ENCODE measurements at regions not wholly inside any gene's neighbourhood (a gene's known extent, or its start where the extent isn't known, plus 50 kb on each side); places are given as distances from the start of the nearest gene placed in this dataset.

DNA sequence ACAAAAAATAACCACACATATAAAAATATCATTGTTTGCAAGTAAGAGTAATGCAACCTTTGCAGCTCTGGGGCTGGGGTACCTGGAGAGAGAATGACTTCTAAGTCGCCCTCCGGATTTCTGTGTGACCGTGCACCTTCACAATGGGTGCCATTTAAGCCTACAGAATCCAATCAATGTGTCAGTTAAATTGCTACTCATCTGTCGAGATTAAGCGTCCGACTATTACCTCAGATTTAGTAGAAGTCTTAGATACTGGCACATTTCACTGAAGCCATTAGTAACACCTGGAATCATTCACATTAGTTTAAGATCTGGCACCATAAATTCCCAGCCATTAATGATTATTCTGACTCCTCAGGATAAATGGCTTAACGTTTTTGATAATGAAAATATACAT lies 507.3 kb upstream of the MGMT start:
- Histone ChIP-seq H3K9me3 (ENCODE audit: insufficient read depth, low read length, severe bottlenecking) (no peaks in the 10 kb centered on the region), H3K27ac (ENCODE audit: low read length) (no peak overlapping the region), H3K4me2 (ENCODE audit: insufficient read depth, low read length) (no peak overlapping the region), H3K79me2 (ENCODE audit: insufficient read depth, low read length) (no peaks in the 10 kb centered on the region), H3K9ac (ENCODE audit: low read depth, low read length) (no peak overlapping the region), H3K4me1 (ENCODE audit: insufficient read depth, low read length) (no peaks in the 10 kb centered on the region), H3K36me3 (ENCODE audit: insufficient read depth, low read length) (no peaks in the 10 kb centered on the region), H3K27me3 (ENCODE audit: insufficient read depth, low read length, poor library complexity) (no peaks in the 10 kb centered on the region), H3K4me3 (ENCODE audit: low read depth in 1 of 2, low read length in 2 of 2) (no peak overlapping the region), H2AFZ (ENCODE audit: low read depth, low read length) (no peak overlapping the region), H4K20me1 (ENCODE audit: insufficient read depth, low read length) (no peaks in the 10 kb centered on the region)
- TF ChIP-seq EZH2 (IDR thresholded peaks at IDR 0.05; ENCODE audit: borderline replicate concordance, low read depth, low read length, severe bottlenecking), result no peak
- ATAC-seq (ENCODE audit: insufficient read depth, low read depth) (no peak), DNase-seq (no peak)

DNA sequence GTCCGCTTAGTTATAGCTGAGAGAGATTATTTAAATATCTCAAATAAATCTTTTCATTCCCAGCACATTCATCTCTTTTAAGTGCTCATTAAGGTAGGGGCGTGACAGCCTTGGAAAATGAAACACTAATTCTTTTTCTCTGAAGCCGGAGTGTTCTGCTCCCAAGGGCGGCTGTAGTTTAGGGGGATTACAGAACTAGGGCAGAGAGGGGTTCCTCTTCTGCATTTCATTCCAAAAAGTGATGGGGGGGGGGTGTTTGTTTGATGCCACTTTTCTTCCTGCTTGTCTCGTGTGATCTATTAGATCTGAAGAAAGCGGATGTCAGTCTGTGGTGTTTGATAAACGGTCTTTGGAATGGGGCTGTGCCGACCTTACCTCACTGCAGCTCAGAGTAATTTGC lies 506.5 kb upstream of the MGMT start:
- Histone ChIP-seq H3K36me3 (ENCODE audit: insufficient read depth, low read length) (no peaks in the 10 kb centered on the region), H3K79me2 (ENCODE audit: insufficient read depth, low read length) (no peaks in the 10 kb centered on the region), H3K9ac (ENCODE audit: low read depth, low read length) (no peak overlapping the region), H3K27ac (ENCODE audit: low read length) (no peak overlapping the region), H2AFZ (ENCODE audit: low read depth, low read length) (no peak overlapping the region), H3K4me2 (ENCODE audit: insufficient read depth, low read length) (no peak overlapping the region), H4K20me1 (ENCODE audit: insufficient read depth, low read length) (no peaks in the 10 kb centered on the region), H3K9me3 (ENCODE audit: insufficient read depth, low read length, severe bottlenecking) (peaks cover 2% of the 10 kb centered on the region), H3K4me1 (ENCODE audit: insufficient read depth, low read length) (no peaks in the 10 kb centered on the region), H3K4me3 (ENCODE audit: low read depth in 1 of 2, low read length in 2 of 2) (no peak overlapping the region), H3K27me3 (ENCODE audit: insufficient read depth, low read length, poor library complexity) (no peaks in the 10 kb centered on the region)
- DNase-seq (no peak), ATAC-seq (ENCODE audit: insufficient read depth, low read depth) (no peak)
- no peak for TF ChIP-seq CTCF (IDR thresholded peaks at IDR 0.05; ENCODE audit: borderline replicate concordance, extremely low read depth, low read length, poor library complexity, severe bottlenecking)
- TF ChIP-seq EZH2 (IDR thresholded peaks at IDR 0.05; ENCODE audit: borderline replicate concordance, low read depth, low read length, severe bottlenecking), result no peak

- Histone ChIP-seq H3K79me2 (ENCODE audit: insufficient read depth, low read length) (no peaks in the 10 kb centered on the region), H3K4me2 (ENCODE audit: insufficient read depth, low read length) (no peak overlapping the region), H3K9me3 (ENCODE audit: insufficient read depth, low read length, severe bottlenecking) (peaks cover 2% of the 10 kb centered on the region), H3K9ac (ENCODE audit: low read depth, low read length) (no peak overlapping the region), H3K4me3 (ENCODE audit: low read depth in 1 of 2, low read length in 2 of 2) (no peak overlapping the region), H4K20me1 (ENCODE audit: insufficient read depth, low read length) (no peaks in the 10 kb centered on the region), H3K4me1 (ENCODE audit: insufficient read depth, low read length) (no peaks in the 10 kb centered on the region), H3K27ac (ENCODE audit: low read length) (no peak overlapping the region), H3K27me3 (ENCODE audit: insufficient read depth, low read length, poor library complexity) (no peaks in the 10 kb centered on the region), H2AFZ (ENCODE audit: low read depth, low read length) (no peak overlapping the region), H3K36me3 (ENCODE audit: insufficient read depth, low read length) (no peaks in the 10 kb centered on the region)
- TF ChIP-seq CTCF (IDR thresholded peaks at IDR 0.05; ENCODE audit: borderline replicate concordance, extremely low read depth, low read length, poor library complexity, severe bottlenecking) (no peak), EZH2 (IDR thresholded peaks at IDR 0.05; ENCODE audit: borderline replicate concordance, low read depth, low read length, severe bottlenecking) (no peak)
- DNase-seq (no peak), ATAC-seq (ENCODE audit: insufficient read depth, low read depth) (no peak)
These were observed 504.9 kb upstream of the MGMT start for GRCh38 chr10:128962182-128962581.

DNA sequence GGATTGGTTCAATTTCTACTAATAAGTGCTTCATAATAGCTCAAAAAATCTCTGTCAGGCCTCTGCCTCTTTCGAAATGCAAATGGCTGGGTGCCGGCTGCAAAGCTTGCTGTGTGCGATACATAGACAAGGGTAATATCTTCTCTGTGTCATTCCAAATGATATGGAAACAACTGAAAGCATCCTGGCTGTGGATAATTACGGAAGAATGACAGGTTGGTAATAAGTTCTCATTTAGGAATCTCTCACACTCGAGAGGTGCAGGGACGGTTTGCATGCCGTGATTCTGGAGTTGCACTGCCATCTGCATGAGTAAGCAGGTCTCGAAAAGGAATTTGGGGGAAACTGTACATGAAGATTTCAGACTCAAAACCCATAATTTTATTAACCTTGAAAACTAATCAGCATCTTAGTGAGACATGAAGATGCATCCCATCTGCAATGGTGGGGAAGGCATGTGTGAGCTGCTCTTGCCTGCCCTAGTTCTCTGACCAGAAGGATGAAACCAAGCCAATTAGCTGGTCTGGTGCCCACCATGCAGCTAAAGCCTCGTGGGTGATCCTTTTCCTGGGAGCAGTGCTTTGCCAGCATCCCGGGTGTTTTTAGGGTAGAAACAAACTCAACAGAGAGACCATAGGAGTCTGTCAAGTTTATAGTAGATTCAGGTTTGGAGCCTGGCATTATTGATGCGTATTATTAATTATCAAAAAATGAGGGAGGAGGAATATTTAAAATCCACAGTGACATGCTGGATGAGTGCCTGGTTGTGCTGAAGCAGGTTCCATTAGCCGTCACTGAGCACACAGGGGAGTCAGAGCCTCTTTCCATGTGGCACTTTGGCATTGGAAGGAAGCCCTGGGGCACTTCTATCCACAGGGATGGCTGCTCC lies 503.6 kb upstream of the MGMT start:
- no peak overlapping the region for H2AFZ ChIP-seq (ENCODE audit: low read depth, low read length)
- no peaks in the 10 kb centered on the region for H3K79me2 ChIP-seq (ENCODE audit: insufficient read depth, low read length)
- no peak overlapping the region for H3K27ac ChIP-seq (ENCODE audit: low read length)
- no peak overlapping the region for H3K4me3 ChIP-seq (ENCODE audit: low read depth in 1 of 2, low read length in 2 of 2)
- H3K9me3 ChIP-seq (ENCODE audit: insufficient read depth, low read length, severe bottlenecking), result peaks cover 2% of the 10 kb centered on the region
- ATAC-seq (ENCODE audit: insufficient read depth, low read depth) (no peak), DNase-seq (no peak)
- H3K27me3 ChIP-seq (ENCODE audit: insufficient read depth, low read length, poor library complexity), result no peaks in the 10 kb centered on the region
- no peak overlapping the region for H3K4me2 ChIP-seq (ENCODE audit: insufficient read depth, low read length)
- TF ChIP-seq CTCF (IDR thresholded peaks at IDR 0.05; ENCODE audit: borderline replicate concordance, extremely low read depth, low read length, poor library complexity, severe bottlenecking), result no peak
- TF ChIP-seq EZH2 (IDR thresholded peaks at IDR 0.05; ENCODE audit: borderline replicate concordance, low read depth, low read length, severe bottlenecking), result no peak
- H3K4me1 ChIP-seq (ENCODE audit: insufficient read depth, low read length), result no peaks in the 10 kb centered on the region
- H3K36me3 ChIP-seq (ENCODE audit: insufficient read depth, low read length), result no peaks in the 10 kb centered on the region
- H3K9ac ChIP-seq (ENCODE audit: low read depth, low read length), result no peak overlapping the region
- H4K20me1 ChIP-seq (ENCODE audit: insufficient read depth, low read length), result no peaks in the 10 kb centered on the region
